Esophagus muscularis mucosa (tissue), 4 donors: ENCODE measurements at regions not wholly inside any gene's neighbourhood (a gene's known extent, or its start where the extent isn't known, plus 50 kb on each side); places are given as distances from the start of the nearest gene placed in this dataset.

Source experiments
- EP300 ChIP-seq: sonication (generic); formaldehyde crosslinking; IDR thresholded peaks from one replicate; pipeline ENCODE4 v1.6.1; 2017; ENCODE audit warnings: antibody characterized with exemption
- POLR2A ChIP-seq: fragments of 450-650 bp; IDR thresholded peaks from one replicate; pipeline ENCODE4 v1.6.1; 2017; ENCODE audit warnings: antibody characterized with exemption, moderate library complexity, mild to moderate bottlenecking, low read depth
- POLR2AphosphoS5 ChIP-seq, 2 donors: sonication (generic); formaldehyde crosslinking; IDR thresholded peaks; one replicate each; pipeline ENCODE4 v1.6.1; 2017; ENCODE audit warnings: antibody characterized with exemption in 2 of 2
- TF ChIP-seq, protein P1 (sequence below), 3 experiments: fragments of 200-600 bp in 2 of 3; fragments of 450-650 bp in 1 of 3; sonication (generic) in 2 of 3; IDR thresholded peaks; one replicate each; pipeline ENCODE4 v1.5.1; 2017 to 2019; ENCODE audit warnings: antibody characterized with exemption in 3 of 3, mild to moderate bottlenecking in 2 of 3, moderate library complexity in 1 of 3

- TF ChIP-seq EP300 (no peak), POLR2AphosphoS5 (IDR thresholded peaks at IDR 0.05) (no peak), POLR2A (no peak)
- TF ChIP-seq, protein P1, sequence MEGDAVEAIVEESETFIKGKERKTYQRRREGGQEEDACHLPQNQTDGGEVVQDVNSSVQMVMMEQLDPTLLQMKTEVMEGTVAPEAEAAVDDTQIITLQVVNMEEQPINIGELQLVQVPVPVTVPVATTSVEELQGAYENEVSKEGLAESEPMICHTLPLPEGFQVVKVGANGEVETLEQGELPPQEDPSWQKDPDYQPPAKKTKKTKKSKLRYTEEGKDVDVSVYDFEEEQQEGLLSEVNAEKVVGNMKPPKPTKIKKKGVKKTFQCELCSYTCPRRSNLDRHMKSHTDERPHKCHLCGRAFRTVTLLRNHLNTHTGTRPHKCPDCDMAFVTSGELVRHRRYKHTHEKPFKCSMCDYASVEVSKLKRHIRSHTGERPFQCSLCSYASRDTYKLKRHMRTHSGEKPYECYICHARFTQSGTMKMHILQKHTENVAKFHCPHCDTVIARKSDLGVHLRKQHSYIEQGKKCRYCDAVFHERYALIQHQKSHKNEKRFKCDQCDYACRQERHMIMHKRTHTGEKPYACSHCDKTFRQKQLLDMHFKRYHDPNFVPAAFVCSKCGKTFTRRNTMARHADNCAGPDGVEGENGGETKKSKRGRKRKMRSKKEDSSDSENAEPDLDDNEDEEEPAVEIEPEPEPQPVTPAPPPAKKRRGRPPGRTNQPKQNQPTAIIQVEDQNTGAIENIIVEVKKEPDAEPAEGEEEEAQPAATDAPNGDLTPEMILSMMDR (IDR thresholded peaks at IDR 0.05): no peak
Observed at GRCh38 chr10:4723860-4724259, 102.1 kb upstream of the AKR1E2 start.
